Posterior vena cava (tissue), 2 donors: ENCODE measurements at regions not wholly inside any gene's neighbourhood (a gene's known extent, or its start where the extent isn't known, plus 50 kb on each side); places are given as distances from the start of the nearest gene placed in this dataset.
A peak's percentile ranks its signal among the peaks of the same experiment; 100 is the strongest.

ENCODE experiments used
- DNase-seq: peaks from one replicate; pipeline ENCODE4 v3.0.0-alpha.2; 2020; ENCODE audit warnings: low spot score
- intact Hi-C, 2 donors: fragments of 100-400 bp; cut with DNase I; formaldehyde crosslinking; loops; one replicate each; pipeline versions ENCODE4 v1.14.1 to v1.14.2; 2022 to 2023
- donor health status: DM: yes; HTN: yes; CAD: no.
- donor health status: DM: yes; HTN: yes; CAD: no.

GRCh38 chr7:16189026-16189715 lies 232.2 kb downstream of the CRPPA start:
- no peak for DNase-seq
- intact Hi-C loops = no loop called here

- no peak for DNase-seq
- intact Hi-C loops = no loop called here
Measured at GRCh38 chr7:16187131-16187530, 234.2 kb downstream of the CRPPA start.

- no peak for DNase-seq
- intact Hi-C loops = no loop called here
Measured at GRCh38 chr7:16178585-16178984, 242.8 kb downstream of the CRPPA start.

- intact Hi-C loops = no loop called here
- DNase-seq = no peak
Measured at GRCh38 chr7:16178092-16178491, 243.2 kb downstream of the CRPPA start.

- intact Hi-C loops = no loop called here
- DNase-seq = no peak
Measured at GRCh38 chr7:16174253-16174652, 247.1 kb downstream of the CRPPA start.

GRCh38 chr7:16172366-16172765 lies 249.0 kb downstream of the CRPPA start:
- intact Hi-C loops = no loop called here
- DNase-seq = no peak

GRCh38 chr7:16171928-16172327 lies 249.4 kb downstream of the CRPPA start:
- intact Hi-C loops = no loop called here
- no peak for DNase-seq

- intact Hi-C loops = no loop called here
- DNase-seq = peak; percentile 68
Measured at GRCh38 chr7:16170671-16171070, 250.7 kb downstream of the CRPPA start.

- intact Hi-C loops = no loop called here
Measured at GRCh38 chr7:16169537-16169936, 251.8 kb downstream of the CRPPA start.

GRCh38 chr7:16167526-16167925 lies 253.8 kb downstream of the CRPPA start:
- no peak for DNase-seq
- intact Hi-C loops = no loop called here

More at GRCh38 chr7:16169537-16169936, 251.8 kb downstream of the CRPPA start:
- DNase-seq = no peak

GRCh38 chr7:16144361-16144760 lies 277.0 kb downstream of the CRPPA start:
- no peak for DNase-seq
- intact Hi-C loops = no loop called here

- no peak for DNase-seq
- intact Hi-C loops = no loop called here
Measured at GRCh38 chr7:16137944-16138343, 283.4 kb downstream of the CRPPA start.

GRCh38 chr7:16136896-16137295 lies 284.4 kb downstream of the CRPPA start:
- DNase-seq = no peak
- intact Hi-C loops = no loop called here

GRCh38 chr7:16135658-16136057 lies 285.7 kb downstream of the CRPPA start:
- intact Hi-C loops = no loop called here
- DNase-seq = no peak

- intact Hi-C loops = no loop called here
- no peak for DNase-seq
Measured at GRCh38 chr7:16130111-16131110, 290.9 kb downstream of the CRPPA start.

- intact Hi-C loops = no loop called here
- DNase-seq = no peak
Measured at GRCh38 chr7:16129431-16130110, 291.8 kb downstream of the CRPPA start.

GRCh38 chr7:16123117-16123770 lies 298.1 kb downstream of the CRPPA start:
- no peak for DNase-seq
- intact Hi-C loops = no loop called here

GRCh38 chr7:16121876-16122390 lies 299.4 kb downstream of the CRPPA start:
- intact Hi-C loops = no loop called here
- no peak for DNase-seq

GRCh38 chr7:16115374-16115773 lies 306.0 kb downstream of the CRPPA start:
- no peak for DNase-seq
- intact Hi-C loops = no loop called here
